Neural progenitor cell (in vitro differentiated cells): ENCODE measurements at regions not wholly inside any gene's neighbourhood (a gene's known extent, or its start where the extent isn't known, plus 50 kb on each side); places are given as distances from the start of the nearest gene placed in this dataset.
"Not testable (repeated sequence)": the region's sequence is repeated elsewhere in the genome, so short reads cannot be mapped to it uniquely, and the experiment has no call there.

ENCODE experiments used
- DNase-seq: peaks from one replicate; pipeline ENCODE4 v3.0.0-alpha.2; 2016; ENCODE audit warnings: low spot score
- H2AFZ ChIP-seq: fragments of 200-600 bp; sonication (generic); replicated peaks from 2 replicates; pipeline ENCODE4 v1.6.1; 2016; ENCODE audit warnings: antibody characterized with exemption
- H3F3A ChIP-seq: fragments of 200-600 bp; sonication (generic); 2 replicates; pipeline ENCODE4 v1.6.1; 2016; ENCODE audit warnings: antibody characterized with exemption, low read depth
- H3K27ac ChIP-seq: fragments of 200-600 bp; sonication (generic); 2 replicates; pipeline ENCODE4 v1.5.1; 2016; ENCODE audit warnings: mild to moderate bottlenecking
- H3K27me3 ChIP-seq: fragments of 200-600 bp; sonication (generic); 2 replicates; pipeline ENCODE4 v1.6.1; 2016; ENCODE audit warnings: mild to moderate bottlenecking, moderate library complexity
- H3K36me3 ChIP-seq: fragments of 200-600 bp; sonication (generic); 2 replicates; pipeline ENCODE4 v1.5.1; 2016
- H3K4me1 ChIP-seq: fragments of 200-600 bp; sonication (generic); 2 replicates; pipeline ENCODE4 v1.6.1; 2016; ENCODE audit warnings: mixed run types
- H3K4me2 ChIP-seq: fragments of 200-600 bp; sonication (generic); 2 replicates; pipeline ENCODE4 v1.6.1; 2016
- H3K4me3 ChIP-seq: fragments of 200-600 bp; sonication (generic); 2 replicates; pipeline ENCODE4 v1.5.1; 2016
- H3K79me2 ChIP-seq: fragments of 200-600 bp; sonication (generic); 2 replicates; pipeline ENCODE4 v1.6.1; 2016; ENCODE audit warnings: low read depth
- H3K9ac ChIP-seq: fragments of 200-600 bp; sonication (generic); 2 replicates; pipeline ENCODE4 v1.6.1; 2016
- H3K9me3 ChIP-seq: fragments of 200-600 bp; sonication (generic); 2 replicates; pipeline ENCODE4 v1.5.1; 2016; ENCODE audit warnings: low read depth
- H4K20me1 ChIP-seq: fragments of 200-600 bp; sonication (generic); 2 replicates; pipeline ENCODE4 v1.6.1; 2016; ENCODE audit warnings: low read depth
- H3K27ac Mint-ChIP-seq: 3 replicates; pipeline ENCODE4 v1.8.0; 2021; ENCODE audit warnings: mixed read lengths
- H3K27me3 Mint-ChIP-seq: 2 replicates; pipeline ENCODE4 v1.8.0; 2022; ENCODE audit warnings: low read depth, mild to moderate bottlenecking, inconsistent platforms, moderate library complexity, mixed read lengths; ENCODE audit not compliant: insufficient read depth
- H3K36me3 Mint-ChIP-seq: 3 replicates; pipeline ENCODE4 v1.8.0; 2021; ENCODE audit warnings: mixed read lengths
- H3K4me1 Mint-ChIP-seq: 3 replicates; pipeline ENCODE4 v1.8.0; 2021; ENCODE audit warnings: mixed read lengths
- H3K4me3 Mint-ChIP-seq: 3 replicates; pipeline ENCODE4 v1.8.0; 2021; ENCODE audit warnings: mild to moderate bottlenecking, moderate library complexity, mixed read lengths
- H3K9me3 Mint-ChIP-seq: 3 replicates; pipeline ENCODE4 v1.8.0; 2020; ENCODE audit warnings: mixed read lengths
- EZH2 ChIP-seq: fragments of 200-600 bp; sonication (generic); IDR thresholded peaks from 2 replicates; pipeline ENCODE4 v1.6.1; 2017; ENCODE audit warnings: antibody characterized with exemption, mild to moderate bottlenecking, moderate library complexity
- EZH2phosphoT487 ChIP-seq: fragments of 200-600 bp; sonication (generic); IDR thresholded peaks from 2 replicates; pipeline ENCODE4 v1.6.1; 2017; ENCODE audit warnings: antibody characterized with exemption
- TF ChIP-seq, protein P1 (sequence below): fragments of 200-600 bp; sonication (generic); IDR thresholded peaks from 2 replicates; pipeline ENCODE4 v1.5.1; 2017; ENCODE audit warnings: antibody characterized with exemption, mild to moderate bottlenecking

DNA sequence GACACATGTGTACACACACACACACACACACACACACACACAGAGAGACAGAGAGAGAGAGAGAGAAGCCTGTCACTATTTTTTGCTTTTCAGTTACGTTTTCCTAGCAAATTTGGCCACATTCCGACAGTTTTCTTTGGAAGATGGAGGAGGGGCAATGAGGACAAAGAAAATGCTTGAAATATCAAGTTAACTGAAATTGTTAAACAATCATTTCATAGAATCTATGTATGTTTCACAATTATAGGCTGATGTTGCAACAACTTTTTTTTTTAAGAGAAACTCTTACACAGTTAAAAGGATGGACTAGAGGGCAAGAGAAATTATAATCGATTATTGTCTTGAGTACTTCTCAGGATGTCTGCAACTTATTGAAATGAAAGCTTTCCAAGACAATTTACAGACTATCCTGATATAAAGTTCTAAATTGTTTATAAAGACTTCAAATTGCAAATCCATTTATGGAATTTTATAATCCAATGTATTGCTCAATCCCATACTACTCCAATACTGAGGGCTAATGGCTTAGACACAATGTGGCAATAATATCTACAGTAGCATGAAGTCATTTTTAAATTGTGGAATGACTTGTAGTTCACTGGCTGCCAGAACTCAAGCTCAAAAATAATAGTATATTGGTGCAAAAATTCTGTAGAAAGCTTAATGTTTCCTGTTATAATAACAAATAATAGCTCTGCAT, 647.0 kb upstream of the PCDH7 start:
- H3K27me3 ChIP-seq = no peaks in the 10 kb centered on the region
- H3K9me3 ChIP-seq = no peaks in the 10 kb centered on the region
- no peak overlapping the region for H3K4me2 ChIP-seq
- Mint-ChIP-seq H3K36me3 (no peaks in the 10 kb centered on the region), H3K4me1 (no peaks in the 10 kb centered on the region), H3K9me3 (no peaks in the 10 kb centered on the region), H3K27me3 (no peaks in the 10 kb centered on the region), H3K27ac (no peak overlapping the region), H3K4me3 (no peak overlapping the region)
- H3K36me3 ChIP-seq = no peaks in the 10 kb centered on the region
- no peaks in the 10 kb centered on the region for H3K4me1 ChIP-seq
- DNase-seq = no peak
- no peak overlapping the region for H3K9ac ChIP-seq
- TF ChIP-seq EZH2 (no peak), EZH2phosphoT487 (no peak)
- TF ChIP-seq, protein P1, sequence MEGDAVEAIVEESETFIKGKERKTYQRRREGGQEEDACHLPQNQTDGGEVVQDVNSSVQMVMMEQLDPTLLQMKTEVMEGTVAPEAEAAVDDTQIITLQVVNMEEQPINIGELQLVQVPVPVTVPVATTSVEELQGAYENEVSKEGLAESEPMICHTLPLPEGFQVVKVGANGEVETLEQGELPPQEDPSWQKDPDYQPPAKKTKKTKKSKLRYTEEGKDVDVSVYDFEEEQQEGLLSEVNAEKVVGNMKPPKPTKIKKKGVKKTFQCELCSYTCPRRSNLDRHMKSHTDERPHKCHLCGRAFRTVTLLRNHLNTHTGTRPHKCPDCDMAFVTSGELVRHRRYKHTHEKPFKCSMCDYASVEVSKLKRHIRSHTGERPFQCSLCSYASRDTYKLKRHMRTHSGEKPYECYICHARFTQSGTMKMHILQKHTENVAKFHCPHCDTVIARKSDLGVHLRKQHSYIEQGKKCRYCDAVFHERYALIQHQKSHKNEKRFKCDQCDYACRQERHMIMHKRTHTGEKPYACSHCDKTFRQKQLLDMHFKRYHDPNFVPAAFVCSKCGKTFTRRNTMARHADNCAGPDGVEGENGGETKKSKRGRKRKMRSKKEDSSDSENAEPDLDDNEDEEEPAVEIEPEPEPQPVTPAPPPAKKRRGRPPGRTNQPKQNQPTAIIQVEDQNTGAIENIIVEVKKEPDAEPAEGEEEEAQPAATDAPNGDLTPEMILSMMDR = no peak
- no peak overlapping the region for H3K27ac ChIP-seq
- H3K4me3 ChIP-seq = no peak overlapping the region
- no peaks in the 10 kb centered on the region for H4K20me1 ChIP-seq
- no peak overlapping the region for H2AFZ ChIP-seq
- no peaks in the 10 kb centered on the region for H3F3A ChIP-seq
- H3K79me2 ChIP-seq = no peaks in the 10 kb centered on the region

DNA sequence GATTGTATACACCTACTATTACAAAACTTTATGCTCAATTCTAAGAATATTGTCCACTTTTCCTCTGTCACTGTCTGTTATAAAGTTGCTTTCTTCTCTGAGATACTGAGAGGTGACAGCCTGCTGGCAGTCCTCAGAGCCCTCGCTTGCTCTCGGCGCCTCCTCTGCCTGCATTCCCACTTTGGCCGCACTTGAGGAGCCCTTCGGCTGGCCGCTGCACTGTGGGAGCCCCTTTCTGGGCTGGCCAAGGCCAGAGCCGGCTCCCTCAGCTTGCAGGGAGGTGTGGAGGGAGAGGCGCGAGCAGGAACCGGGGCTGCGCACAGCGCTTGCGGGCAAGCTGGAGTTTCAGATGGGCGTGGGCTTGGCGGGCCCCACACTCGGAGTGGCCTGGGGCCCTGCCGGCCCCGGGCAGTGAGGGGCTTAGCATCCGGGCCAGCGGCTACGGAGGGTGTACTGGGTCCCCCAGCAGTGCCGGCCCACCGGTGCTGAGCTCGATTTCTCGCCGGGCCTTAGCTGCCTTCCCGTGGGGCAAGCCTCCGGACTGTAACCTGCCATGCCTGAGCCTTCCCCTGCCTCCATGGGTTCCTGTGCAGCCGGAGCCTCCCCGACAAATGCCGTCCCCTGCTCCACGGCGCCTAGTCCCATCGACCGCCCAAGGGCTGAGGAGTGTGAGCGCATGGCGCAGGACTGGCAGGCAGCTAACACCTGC, 627.6 kb upstream of the PCDH7 start:
- H3K27me3 Mint-ChIP-seq, H3K9me3 Mint-ChIP-seq, H3K36me3 ChIP-seq, H4K20me1 ChIP-seq, H3K9ac ChIP-seq, H3K4me3 ChIP-seq, H3K4me1 ChIP-seq, H3K27me3 ChIP-seq, H3K9me3 ChIP-seq, H3K4me3 Mint-ChIP-seq, H3K27ac ChIP-seq, DNase-seq, H3K27ac Mint-ChIP-seq, H3K4me1 Mint-ChIP-seq, H2AFZ ChIP-seq, H3K79me2 ChIP-seq, H3K4me2 ChIP-seq, H3K36me3 Mint-ChIP-seq, H3F3A ChIP-seq: not testable (repeated sequence)

DNA sequence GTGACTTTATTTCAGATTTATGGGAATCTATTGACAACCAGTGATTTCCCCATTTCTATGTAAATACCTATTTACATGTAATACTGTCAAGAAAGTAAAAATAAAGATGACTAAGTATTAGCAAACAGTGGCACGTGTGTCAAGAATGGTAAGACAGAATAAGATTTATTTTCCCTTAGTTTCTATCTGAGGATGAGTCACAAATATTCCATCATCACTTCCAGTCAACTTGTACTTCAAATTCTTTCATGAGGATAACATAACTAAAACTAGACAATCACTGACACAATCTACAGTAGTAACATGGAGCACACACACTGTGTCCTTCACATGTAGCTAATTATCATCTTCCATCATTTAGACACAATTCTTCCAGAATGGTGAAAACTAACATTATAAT, 625.3 kb upstream of the PCDH7 start:
- no peaks in the 10 kb centered on the region for H3K27me3 ChIP-seq
- H2AFZ ChIP-seq = no peak overlapping the region
- H3K79me2 ChIP-seq = no peaks in the 10 kb centered on the region
- no peak for TF ChIP-seq EZH2phosphoT487
- TF ChIP-seq EZH2 = no peak
- TF ChIP-seq, protein P1 = no peak
- no peak for DNase-seq
- H3K4me2 ChIP-seq = no peak overlapping the region
- H3K9ac ChIP-seq = no peak overlapping the region
- Mint-ChIP-seq H3K36me3 (no peaks in the 10 kb centered on the region), H3K9me3 (peaks cover 1% of the 10 kb centered on the region), H3K4me1 (no peaks in the 10 kb centered on the region), H3K27me3 (peaks cover 2% of the 10 kb centered on the region), H3K27ac (no peak overlapping the region), H3K4me3 (no peak overlapping the region)
- no peak overlapping the region for H3K4me3 ChIP-seq
- no peaks in the 10 kb centered on the region for H3F3A ChIP-seq
- no peaks in the 10 kb centered on the region for H4K20me1 ChIP-seq
- H3K4me1 ChIP-seq = no peaks in the 10 kb centered on the region
- no peak overlapping the region for H3K27ac ChIP-seq
- H3K36me3 ChIP-seq = no peaks in the 10 kb centered on the region
- no peaks in the 10 kb centered on the region for H3K9me3 ChIP-seq

DNA sequence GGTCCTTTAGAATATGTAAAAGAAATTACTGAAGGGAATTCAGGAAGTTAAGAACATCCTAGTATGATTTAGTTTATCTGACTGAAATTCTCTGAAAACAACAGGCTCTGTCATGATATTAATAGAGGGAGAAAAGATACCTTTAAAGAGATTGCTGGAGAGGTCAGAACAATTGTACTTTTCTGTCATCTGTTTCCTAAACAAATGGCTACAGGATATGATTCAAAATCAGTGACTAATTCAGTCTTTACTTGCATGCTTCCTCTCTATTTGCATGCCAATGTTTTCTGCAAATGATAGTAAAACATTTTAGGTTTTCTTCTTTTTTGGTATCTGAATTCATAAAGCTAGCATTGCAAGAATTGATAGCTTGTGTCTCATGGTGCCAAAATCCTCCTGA, 616.7 kb upstream of the PCDH7 start:
- no peaks in the 10 kb centered on the region for H3K36me3 Mint-ChIP-seq
- H3F3A ChIP-seq = no peaks in the 10 kb centered on the region
- peaks cover 8% of the 10 kb centered on the region for H3K9me3 Mint-ChIP-seq
- H3K4me2 ChIP-seq = no peak overlapping the region
- H3K4me3 ChIP-seq = no peak overlapping the region
- H3K9me3 ChIP-seq = no peaks in the 10 kb centered on the region
- H3K27ac ChIP-seq = no peak overlapping the region
- no peaks in the 10 kb centered on the region for H3K4me1 Mint-ChIP-seq
- no peak overlapping the region for H3K27ac Mint-ChIP-seq
- no peaks in the 10 kb centered on the region for H4K20me1 ChIP-seq
- no peak overlapping the region for H3K9ac ChIP-seq
- no peak overlapping the region for H3K4me3 Mint-ChIP-seq
- no peaks in the 10 kb centered on the region for H3K4me1 ChIP-seq
- H3K27me3 Mint-ChIP-seq = no peaks in the 10 kb centered on the region
- no peaks in the 10 kb centered on the region for H3K27me3 ChIP-seq
- H3K79me2 ChIP-seq = no peaks in the 10 kb centered on the region
- no peak for TF ChIP-seq EZH2phosphoT487
- no peak for TF ChIP-seq EZH2
- TF ChIP-seq, protein P1 = no peak
- no peaks in the 10 kb centered on the region for H3K36me3 ChIP-seq
- no peak overlapping the region for H2AFZ ChIP-seq
- DNase-seq = no peak
